ENCODE measurements at regions not wholly inside any gene's neighbourhood (a gene's known extent, or its start where the extent isn't known, plus 50 kb on each side); places are given as distances from the start of the nearest gene placed in this dataset.
A peak's percentile ranks its signal among the peaks of the same experiment; 100 is the strongest.

GRCh38 chr1:168468822-168469221 lies 75.0 kb downstream of the XCL2 start:
- Histone ChIP-seq H3K23ac (ENCODE audit: low read length) (no peak overlapping the region), H3K4me1 (ENCODE audit: control insufficient read depth in 1 of 2, insufficient read depth in 2 of 2, low read length in 2 of 2) (peaks cover 0 to 10% of the 10 kb centered on the region in 2 experiments), H3K14ac (ENCODE audit: low read length) (no peak overlapping the region), H2BK120ac (ENCODE audit: insufficient read depth, low read length, poor library complexity) (no peak overlapping the region), H2BK12ac (ENCODE audit: low read length) (no peak overlapping the region), H3K4me2 (ENCODE audit: low read length) (no peak overlapping the region), H4K8ac (ENCODE audit: low read depth, low read length) (no peak overlapping the region), H3K4ac (ENCODE audit: low read depth, low read length) (no peak overlapping the region), H2AK5ac (ENCODE audit: low read length) (no peak overlapping the region), H3K4me3 (ENCODE audit: low read depth, low read length) (no peak overlapping the region), H3K36me3 (ENCODE audit: control insufficient read depth in 1 of 2, insufficient read depth in 2 of 2, low read length in 2 of 2) (no peaks in the 10 kb centered on the region), H2AFZ (ENCODE audit: insufficient read depth, low read length, poor library complexity) (no peak overlapping the region), H3K18ac (ENCODE audit: low read length) (no peak overlapping the region), H3K9ac (ENCODE audit: low read length) (no peak overlapping the region), H3K79me1 (ENCODE audit: low read length) (peaks cover 5% of the 10 kb centered on the region), H4K91ac (ENCODE audit: low read depth, low read length) (no peak overlapping the region), H3K9me3 (ENCODE audit: insufficient read depth, low read depth, low read length) (no peaks in the 10 kb centered on the region), H3K27ac (ENCODE audit: low read depth, low read length) (no peak overlapping the region), H4K12ac (ENCODE audit: low read depth, low read length) (no peak overlapping the region), H3K27me3 (ENCODE audit: insufficient read depth, low read length) (no peaks in the 10 kb centered on the region), H2BK5ac (ENCODE audit: low read depth, low read length, poor library complexity) (no peak overlapping the region), H3K79me2 (ENCODE audit: control insufficient read depth, insufficient read depth, low read length, poor library complexity) (no peaks in the 10 kb centered on the region)
- DNase-seq, result no peak

DNA sequence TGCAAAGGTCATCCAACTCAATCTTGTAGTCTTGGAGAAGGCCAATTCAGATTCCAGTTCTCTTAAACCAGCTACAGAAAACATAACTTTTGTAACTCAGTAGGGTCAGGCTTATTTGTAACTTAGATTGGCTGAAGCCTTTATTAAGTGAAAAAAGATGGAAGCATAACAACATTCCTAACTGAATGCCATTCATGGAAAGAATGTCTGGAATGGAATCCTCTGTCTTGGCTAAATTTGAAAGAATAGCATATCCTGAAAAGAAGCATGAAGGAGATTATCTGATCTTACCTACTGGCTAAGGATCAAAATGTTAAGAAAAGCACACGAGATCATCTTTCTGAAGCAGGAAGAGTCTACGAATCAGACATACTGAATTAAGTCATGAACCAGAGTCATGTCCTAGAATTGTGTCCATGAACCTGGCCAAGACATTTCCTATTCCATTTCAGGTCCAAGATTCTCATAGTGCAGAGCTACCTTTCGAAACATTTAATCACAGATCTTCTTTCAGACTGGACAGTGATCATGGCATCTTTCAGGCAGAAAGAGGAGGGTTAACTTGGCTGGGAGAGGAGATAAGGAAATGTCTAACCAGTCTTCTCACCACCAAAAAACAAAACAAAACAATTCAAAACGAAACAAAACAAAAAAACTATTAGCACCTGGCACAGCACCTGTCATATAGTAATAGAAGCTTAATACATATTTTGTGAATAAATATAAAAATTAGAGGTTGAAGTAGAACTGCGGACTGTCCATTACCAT lies 75.6 kb downstream of the XCL2 start:
- H4K91ac ChIP-seq (ENCODE audit: low read depth, low read length), result no peak overlapping the region
- no peak overlapping the region for H2AFZ ChIP-seq (ENCODE audit: insufficient read depth, low read length, poor library complexity)
- no peaks in the 10 kb centered on the region for H3K9me3 ChIP-seq (ENCODE audit: insufficient read depth, low read depth, low read length)
- H3K79me1 ChIP-seq (ENCODE audit: low read length), result peaks cover 5% of the 10 kb centered on the region
- H4K8ac ChIP-seq (ENCODE audit: low read depth, low read length), result no peak overlapping the region
- no peak overlapping the region for H3K23ac ChIP-seq (ENCODE audit: low read length)
- no peak overlapping the region for H3K4ac ChIP-seq (ENCODE audit: low read depth, low read length)
- peak overlapping the region; percentile 60 for H2BK120ac ChIP-seq (ENCODE audit: insufficient read depth, low read length, poor library complexity)
- H3K18ac ChIP-seq (ENCODE audit: low read length), result no peak overlapping the region
- 100% methylated on average over 1 of the region's 5 CpGs for WGBS (ENCODE audit: extremely low coverage, insufficient coverage, insufficient read length)
- H2AK5ac ChIP-seq (ENCODE audit: low read length), result no peak overlapping the region
- H3K9ac ChIP-seq (ENCODE audit: low read length), result no peak overlapping the region
- H3K14ac ChIP-seq (ENCODE audit: low read length), result no peak overlapping the region
- H3K36me3 ChIP-seq (ENCODE audit: control insufficient read depth in 1 of 2, insufficient read depth in 2 of 2, low read length in 2 of 2), result no peaks in the 10 kb centered on the region
- no peak overlapping the region for H2BK12ac ChIP-seq (ENCODE audit: low read length)
- no peak overlapping the region for H4K12ac ChIP-seq (ENCODE audit: low read depth, low read length)
- peaks cover 0 to 10% of the 10 kb centered on the region in 2 experiments for H3K4me1 ChIP-seq (ENCODE audit: control insufficient read depth in 1 of 2, insufficient read depth in 2 of 2, low read length in 2 of 2)
- H3K4me2 ChIP-seq (ENCODE audit: low read length), result no peak overlapping the region
- H3K27ac ChIP-seq (ENCODE audit: low read depth, low read length), result peak overlapping the region; percentile 91
- H3K79me2 ChIP-seq (ENCODE audit: control insufficient read depth, insufficient read depth, low read length, poor library complexity), result no peaks in the 10 kb centered on the region
- H2BK5ac ChIP-seq (ENCODE audit: low read depth, low read length, poor library complexity), result peak overlapping the region; percentile 63
- peak in 1 of 2 donors; percentile 51 for DNase-seq
- no peaks in the 10 kb centered on the region for H3K27me3 ChIP-seq (ENCODE audit: insufficient read depth, low read length)
- no peak overlapping the region for H3K4me3 ChIP-seq (ENCODE audit: low read depth, low read length)

DNA sequence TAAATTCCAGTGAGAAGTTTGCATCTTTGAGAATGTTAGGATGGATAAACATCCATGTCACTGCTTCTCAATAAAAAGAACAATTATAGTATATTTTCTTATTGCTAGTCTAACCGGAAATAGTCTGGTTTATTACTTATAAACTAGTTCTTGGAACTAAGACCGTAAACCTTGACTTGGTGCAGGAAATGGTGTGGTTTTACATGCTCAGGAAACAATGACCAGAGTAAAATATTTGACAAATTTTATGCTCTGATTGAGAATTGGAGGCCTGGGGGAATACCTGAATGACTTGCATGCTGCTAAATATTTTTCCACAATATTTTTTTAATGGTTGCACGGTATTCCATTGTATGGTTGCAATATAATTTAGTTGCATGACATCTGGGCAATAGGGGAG lies 76.3 kb downstream of the XCL2 start:
- Histone ChIP-seq H3K4ac (ENCODE audit: low read depth, low read length) (no peak overlapping the region), H3K9ac (ENCODE audit: low read length) (no peak overlapping the region), H3K79me2 (ENCODE audit: control insufficient read depth, insufficient read depth, low read length, poor library complexity) (no peaks in the 10 kb centered on the region), H2BK120ac (ENCODE audit: insufficient read depth, low read length, poor library complexity) (no peak overlapping the region), H3K27ac (ENCODE audit: low read depth, low read length) (peak overlapping the region; percentile 91), H4K91ac (ENCODE audit: low read depth, low read length) (no peak overlapping the region), H3K79me1 (ENCODE audit: low read length) (peaks cover 5% of the 10 kb centered on the region), H3K4me2 (ENCODE audit: low read length) (no peak overlapping the region), H2BK5ac (ENCODE audit: low read depth, low read length, poor library complexity) (no peak overlapping the region), H3K4me3 (ENCODE audit: low read depth, low read length) (no peak overlapping the region), H3K9me3 (ENCODE audit: insufficient read depth, low read depth, low read length) (peaks cover 2% of the 10 kb centered on the region), H4K8ac (ENCODE audit: low read depth, low read length) (no peak overlapping the region), H3K27me3 (ENCODE audit: insufficient read depth, low read length) (no peaks in the 10 kb centered on the region), H2AK5ac (ENCODE audit: low read length) (no peak overlapping the region), H3K18ac (ENCODE audit: low read length) (no peak overlapping the region), H3K14ac (ENCODE audit: low read length) (no peak overlapping the region), H2BK12ac (ENCODE audit: low read length) (no peak overlapping the region), H4K12ac (ENCODE audit: low read depth, low read length) (no peak overlapping the region), H2AFZ (ENCODE audit: insufficient read depth, low read length, poor library complexity) (no peak overlapping the region), H3K23ac (ENCODE audit: low read length) (no peak overlapping the region), H3K4me1 (ENCODE audit: control insufficient read depth in 1 of 2, insufficient read depth in 2 of 2, low read length in 2 of 2) (peaks cover 0 to 10% of the 10 kb centered on the region in 2 experiments), H3K36me3 (ENCODE audit: control insufficient read depth in 1 of 2, insufficient read depth in 2 of 2, low read length in 2 of 2) (no peaks in the 10 kb centered on the region)
- no peak for DNase-seq
- no CpG with 5 or more reads among the region's 3 CpGs for WGBS (ENCODE audit: extremely low coverage, insufficient coverage, insufficient read length)

DNA sequence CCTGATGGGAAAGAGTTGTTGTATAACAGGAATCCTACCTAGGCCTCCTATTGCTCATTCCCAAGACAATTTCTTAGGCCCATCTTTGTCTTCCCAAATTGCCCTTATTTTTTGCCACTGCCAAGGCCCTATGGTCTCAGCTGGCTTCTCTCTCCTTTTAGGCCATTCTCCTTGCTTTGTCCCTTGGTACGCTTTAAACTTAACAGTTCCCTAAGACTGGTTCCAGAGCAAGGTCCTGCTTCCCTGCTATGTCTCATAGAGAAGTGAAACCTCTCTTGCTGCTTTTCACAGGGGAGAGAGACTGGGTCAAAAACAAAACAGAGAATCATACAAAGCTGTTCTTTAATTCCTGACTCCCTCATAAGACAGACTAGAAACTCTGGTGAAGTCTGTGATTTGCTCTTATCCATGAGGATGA lies 77.1 kb downstream of the XCL2 start:
- no peak overlapping the region for H2AFZ ChIP-seq (ENCODE audit: insufficient read depth, low read length, poor library complexity)
- peak overlapping the region; percentile 26 for H2BK5ac ChIP-seq (ENCODE audit: low read depth, low read length, poor library complexity)
- no peak overlapping the region for H3K9ac ChIP-seq (ENCODE audit: low read length)
- whole genome bisulfite sequencing (ENCODE audit: extremely low coverage, insufficient coverage, insufficient read length), result no CpG with 5 or more reads among the region's 1 CpG
- H4K12ac ChIP-seq (ENCODE audit: low read depth, low read length), result no peak overlapping the region
- no peak overlapping the region for H3K27ac ChIP-seq (ENCODE audit: low read depth, low read length)
- no peaks in the 10 kb centered on the region for H3K79me2 ChIP-seq (ENCODE audit: control insufficient read depth, insufficient read depth, low read length, poor library complexity)
- H3K18ac ChIP-seq (ENCODE audit: low read length), result no peak overlapping the region
- H3K23ac ChIP-seq (ENCODE audit: low read length), result no peak overlapping the region
- H3K14ac ChIP-seq (ENCODE audit: low read length), result no peak overlapping the region
- no peak overlapping the region for H4K91ac ChIP-seq (ENCODE audit: low read depth, low read length)
- no peak for DNase-seq
- no peak overlapping the region for H2AK5ac ChIP-seq (ENCODE audit: low read length)
- H2BK12ac ChIP-seq (ENCODE audit: low read length), result peak overlapping the region; percentile 82
- no peak overlapping the region for H3K4ac ChIP-seq (ENCODE audit: low read depth, low read length)
- H3K27me3 ChIP-seq (ENCODE audit: insufficient read depth, low read length), result no peaks in the 10 kb centered on the region
- H3K4me2 ChIP-seq (ENCODE audit: low read length), result no peak overlapping the region
- H4K8ac ChIP-seq (ENCODE audit: low read depth, low read length), result no peak overlapping the region
- H3K4me1 ChIP-seq (ENCODE audit: control insufficient read depth in 1 of 2, insufficient read depth in 2 of 2, low read length in 2 of 2), result peaks cover 0 to 10% of the 10 kb centered on the region in 2 experiments
- no peak overlapping the region for H3K4me3 ChIP-seq (ENCODE audit: low read depth, low read length)
- H2BK120ac ChIP-seq (ENCODE audit: insufficient read depth, low read length, poor library complexity), result peak overlapping the region; percentile 30
- no peaks in the 10 kb centered on the region for H3K36me3 ChIP-seq (ENCODE audit: control insufficient read depth in 1 of 2, insufficient read depth in 2 of 2, low read length in 2 of 2)
- H3K9me3 ChIP-seq (ENCODE audit: insufficient read depth, low read depth, low read length), result peaks cover 5% of the 10 kb centered on the region
- H3K79me1 ChIP-seq (ENCODE audit: low read length), result peaks cover 5% of the 10 kb centered on the region

All from trophoblast cell (in vitro differentiated cells and primary cell).